BJ (cell line): ENCODE measurements at regions not wholly inside any gene's neighbourhood (a gene's known extent, or its start where the extent isn't known, plus 50 kb on each side); places are given as distances from the start of the nearest gene placed in this dataset.
A peak's percentile ranks its signal among the peaks of the same experiment; 100 is the strongest.
"Not testable (repeated sequence)": the region's sequence is repeated elsewhere in the genome, so short reads cannot be mapped to it uniquely, and the experiment has no call there.

Source experiments
- CTCF ChIA-PET: fragments of 350-600 bp; formaldehyde crosslinking; extraction: SDS; loops from one replicate; lab custom pipeline; 2021; ENCODE audit warnings: antibody characterized with exemption, inconsistent platforms; lab: Yijun Ruan, JAX
- POLR2A ChIA-PET: fragments of 300-600 bp; sonication (Branson Sonifier 250); formaldehyde crosslinking; extraction: SDS; loops from one replicate; lab custom pipeline; 2021; ENCODE audit warnings: antibody characterized with exemption; lab: Charles Lee
- DNase-seq: peaks from one replicate; pipeline ENCODE4 v3.0.0-alpha.2; 2011; ENCODE audit warnings: low read depth
- H3K27me3 ChIP-seq: 2 replicates; pipeline ENCODE4 v1.6.0; 2011; ENCODE audit warnings: low read length; ENCODE audit not compliant: control insufficient read depth, insufficient read depth
- H3K36me3 ChIP-seq: 2 replicates; pipeline ENCODE4 v1.5.1; 2011; ENCODE audit warnings: low read length; ENCODE audit not compliant: control insufficient read depth, insufficient read depth
- H3K4me3 ChIP-seq: 2 replicates; pipeline ENCODE4 v1.5.1; 2011; ENCODE audit warnings: low read depth, mild to moderate bottlenecking, control low read depth, low read length
- CTCF ChIP-seq: IDR thresholded peaks from 2 replicates; pipeline ENCODE4 v1.5.1; 2011; ENCODE audit warnings: low read depth, mild to moderate bottlenecking, control low read depth, inconsistent platforms, low read length, moderate library complexity; ENCODE audit not compliant: insufficient read depth

- no peak for DNase-seq
- no peak overlapping the region for H3K4me3 ChIP-seq
- H3K27me3 ChIP-seq, result no peaks in the 10 kb centered on the region
- no peak for TF ChIP-seq CTCF
- no peaks in the 10 kb centered on the region for H3K36me3 ChIP-seq
- ChIA-PET POLR2A (no interaction called here), CTCF (interaction anchor here (1.1 kb wide), 1 partner anchor 63 kb away, joined by 3 read pairs; no protein-coding TSS in a partner anchor)
Observed at GRCh38 chr13:79851318-79851717, 370.4 kb downstream of the NDFIP2 start.

- POLR2A ChIA-PET, result no interaction called here
- no peaks in the 10 kb centered on the region for H3K36me3 ChIP-seq
- no peak for DNase-seq
- TF ChIP-seq CTCF, result no peak
- no peak overlapping the region for H3K4me3 ChIP-seq
- H3K27me3 ChIP-seq, result no peaks in the 10 kb centered on the region
- CTCF ChIA-PET, result no interaction called here
Observed at GRCh38 chr13:79847882-79848592, 367.1 kb downstream of the NDFIP2 start.

GRCh38 chr13:79846386-79846785 lies 365.4 kb downstream of the NDFIP2 start:
- no peaks in the 10 kb centered on the region for H3K27me3 ChIP-seq
- CTCF ChIA-PET, result no interaction called here
- H3K4me3 ChIP-seq, result no peak overlapping the region
- DNase-seq, result no peak
- no peaks in the 10 kb centered on the region for H3K36me3 ChIP-seq
- POLR2A ChIA-PET, result no interaction called here
- TF ChIP-seq CTCF, result no peak

GRCh38 chr13:79837741-79838450 lies 356.9 kb downstream of the NDFIP2 start:
- CTCF ChIA-PET, result no interaction called here
- POLR2A ChIA-PET, result no interaction called here
- Histone ChIP-seq H3K27me3 (no peaks in the 10 kb centered on the region), H3K4me3 (no peak overlapping the region), H3K36me3 (no peaks in the 10 kb centered on the region)
- DNase-seq, result peak; percentile 44
- TF ChIP-seq CTCF, result no peak

GRCh38 chr13:79836121-79836520 lies 355.2 kb downstream of the NDFIP2 start:
- H3K4me3 ChIP-seq, H3K36me3 ChIP-seq, CTCF ChIA-PET, POLR2A ChIA-PET, H3K27me3 ChIP-seq, DNase-seq: not testable (repeated sequence)
